ENCODE measurements at regions not wholly inside any gene's neighbourhood (a gene's known extent, or its start where the extent isn't known, plus 50 kb on each side); places are given as distances from the start of the nearest gene placed in this dataset.

- DNase-seq (ENCODE audit: low read depth in 2 of 2, low spot score in 1 of 2): no peak
Observed at GRCh38 chr3:187950671-187951070, 203.3 kb upstream of the LPP start.

- no peak for DNase-seq (ENCODE audit: low read depth in 2 of 2, low spot score in 1 of 2)
Observed at GRCh38 chr3:187951452-187952190, 202.3 kb upstream of the LPP start.

GRCh38 chr3:187952849-187953248 is 201.1 kb upstream of the LPP start:
- no peak for DNase-seq (ENCODE audit: low read depth in 2 of 2, low spot score in 1 of 2)

GRCh38 chr3:187954516-187954872 is 199.5 kb upstream of the LPP start:
- DNase-seq (ENCODE audit: low read depth in 2 of 2, low spot score in 1 of 2): no peak

- no peak for DNase-seq (ENCODE audit: low read depth in 2 of 2, low spot score in 1 of 2)
Observed at GRCh38 chr3:187954873-187955586, 198.9 kb upstream of the LPP start.

- no peak for DNase-seq (ENCODE audit: low read depth in 2 of 2, low spot score in 1 of 2)
Observed at GRCh38 chr3:187955587-187955952, 198.4 kb upstream of the LPP start.

GRCh38 chr3:187957165-187957581 is 196.8 kb upstream of the LPP start:
- no peak for DNase-seq (ENCODE audit: low read depth in 2 of 2, low spot score in 1 of 2)

GRCh38 chr3:187957582-187957981 is 196.4 kb upstream of the LPP start:
- DNase-seq (ENCODE audit: low read depth in 2 of 2, low spot score in 1 of 2): no peak

- DNase-seq (ENCODE audit: low read depth in 2 of 2, low spot score in 1 of 2): peak in 1 of 2 donors; percentile 43
Observed at GRCh38 chr3:187958432-187959003, 195.4 kb upstream of the LPP start.

- DNase-seq (ENCODE audit: low read depth in 2 of 2, low spot score in 1 of 2): no peak
Observed at GRCh38 chr3:187960820-187961219, 193.1 kb upstream of the LPP start.

- DNase-seq (ENCODE audit: low read depth in 2 of 2, low spot score in 1 of 2): no peak
Observed at GRCh38 chr3:187961366-187961765, 192.6 kb upstream of the LPP start.

- DNase-seq (ENCODE audit: low read depth in 2 of 2, low spot score in 1 of 2): no peak
Observed at GRCh38 chr3:187963003-187963676, 190.8 kb upstream of the LPP start.

- no peak for DNase-seq (ENCODE audit: low read depth in 2 of 2, low spot score in 1 of 2)
Observed at GRCh38 chr3:187963677-187964385, 190.1 kb upstream of the LPP start.

- DNase-seq (ENCODE audit: low read depth in 2 of 2, low spot score in 1 of 2): no peak
Observed at GRCh38 chr3:187964760-187965159, 189.2 kb upstream of the LPP start.

GRCh38 chr3:187966096-187966495 is 187.9 kb upstream of the LPP start:
- no peak for DNase-seq (ENCODE audit: low read depth in 2 of 2, low spot score in 1 of 2)

GRCh38 chr3:187966636-187967406 is 187.1 kb upstream of the LPP start:
- DNase-seq (ENCODE audit: low read depth in 2 of 2, low spot score in 1 of 2): no peak

- no peak for DNase-seq (ENCODE audit: low read depth in 2 of 2, low spot score in 1 of 2)
Observed at GRCh38 chr3:187967993-187968392, 186.0 kb upstream of the LPP start.

- no peak for DNase-seq (ENCODE audit: low read depth in 2 of 2, low spot score in 1 of 2)
Observed at GRCh38 chr3:187968883-187969580, 184.9 kb upstream of the LPP start.

- DNase-seq (ENCODE audit: low read depth in 2 of 2, low spot score in 1 of 2): no peak
Observed at GRCh38 chr3:187969581-187969950, 184.4 kb upstream of the LPP start.

GRCh38 chr3:187970106-187970505 is 183.9 kb upstream of the LPP start:
- DNase-seq (ENCODE audit: low read depth in 2 of 2, low spot score in 1 of 2): no peak

Data from stimulated activated CD8-positive, alpha-beta memory T cell treated with anti-CD3 and anti-CD28 coated beads, Interleukin-4, amount 100 ng/mL, for 4 hours (primary cell).